MM.1S (cell line): ENCODE measurements at regions not wholly inside any gene's neighbourhood (a gene's known extent, or its start where the extent isn't known, plus 50 kb on each side); places are given as distances from the start of the nearest gene placed in this dataset.

Experiments used
- CTCF ChIP-seq: fragments of 300-600 bp; sonication (generic); IDR thresholded peaks from 2 replicates; pipeline ENCODE4 v1.5.1; 2016; ENCODE audit warnings: antibody characterized with exemption, low read length, mixed read lengths
- EZH2 ChIP-seq: fragments of 300-600 bp; sonication (generic); optimal IDR thresholded peaks from 2 replicates; pipeline ENCODE3; 2017; ENCODE audit warnings: low read depth, mild to moderate bottlenecking, antibody characterized with exemption, low read length, mixed read lengths
- EZH2phosphoT487 ChIP-seq: fragments of 300-600 bp; sonication (generic); IDR thresholded peaks from 2 replicates; pipeline ENCODE4 v1.6.1; 2018; ENCODE audit warnings: antibody characterized with exemption, low read length

GRCh38 chr10:117781216-117781831, 238.8 kb downstream of the EMX2 start:
- TF ChIP-seq CTCF (no peak), EZH2 (no peak), EZH2phosphoT487 (no peak)
